Hippocampal formation (tissue), 2 donors: ENCODE measurements at regions not wholly inside any gene's neighbourhood (a gene's known extent, or its start where the extent isn't known, plus 50 kb on each side); places are given as distances from the start of the nearest gene placed in this dataset.
"Not testable (repeated sequence)": the region's sequence is repeated elsewhere in the genome, so short reads cannot be mapped to it uniquely, and the experiment has no call there.

Source experiments
- DNase-seq, 2 donors: peaks; one replicate each; lab custom pipeline; 2025; lab: John Stamatoyannopoulos, UW

- DNase-seq, result no peak
Measured at GRCh38 chr20:52434453-52434852, 242.9 kb upstream of the ZFP64 start.

GRCh38 chr20:52434041-52434425, 242.5 kb upstream of the ZFP64 start:
- no peak for DNase-seq

- DNase-seq, result no peak
Measured at GRCh38 chr20:52433326-52434040, 241.9 kb upstream of the ZFP64 start.

GRCh38 chr20:52432740-52433139, 241.2 kb upstream of the ZFP64 start:
- DNase-seq, result no peak

GRCh38 chr20:52429029-52429428, 237.4 kb upstream of the ZFP64 start:
- DNase-seq, result no peak

GRCh38 chr20:52427960-52428359, 236.4 kb upstream of the ZFP64 start:
- DNase-seq, result no peak

GRCh38 chr20:52426856-52427255, 235.3 kb upstream of the ZFP64 start:
- DNase-seq, result no peak

- no peak for DNase-seq
Measured at GRCh38 chr20:52425701-52426100, 234.1 kb upstream of the ZFP64 start.

GRCh38 chr20:52425253-52425652, 233.7 kb upstream of the ZFP64 start:
- no peak for DNase-seq

- not testable (repeated sequence) for DNase-seq
Measured at GRCh38 chr20:52424357-52424942, 232.9 kb upstream of the ZFP64 start.

GRCh38 chr20:52423536-52424140, 232.1 kb upstream of the ZFP64 start:
- DNase-seq, result not testable (repeated sequence)

- no peak for DNase-seq
Measured at GRCh38 chr20:52422574-52423336, 231.2 kb upstream of the ZFP64 start.

- DNase-seq, result no peak
Measured at GRCh38 chr20:52420805-52421204, 229.2 kb upstream of the ZFP64 start.

- no peak for DNase-seq
Measured at GRCh38 chr20:52419205-52419604, 227.6 kb upstream of the ZFP64 start.

GRCh38 chr20:52416953-52417352, 225.4 kb upstream of the ZFP64 start:
- no peak for DNase-seq

GRCh38 chr20:52411611-52412010, 220.0 kb upstream of the ZFP64 start:
- no peak for DNase-seq

- no peak for DNase-seq
Measured at GRCh38 chr20:52410731-52411234, 219.2 kb upstream of the ZFP64 start.

- no peak for DNase-seq
Measured at GRCh38 chr20:52410182-52410647, 218.6 kb upstream of the ZFP64 start.

GRCh38 chr20:52405986-52406385, 214.4 kb upstream of the ZFP64 start:
- DNase-seq, result no peak

- DNase-seq, result no peak
Measured at GRCh38 chr20:52405417-52405816, 213.8 kb upstream of the ZFP64 start.

GRCh38 chr20:52404671-52405070, 213.1 kb upstream of the ZFP64 start:
- DNase-seq, result no peak

GRCh38 chr20:52402950-52403349, 211.4 kb upstream of the ZFP64 start:
- DNase-seq, result no peak
